K562 (cell line): ENCODE measurements at regions not wholly inside any gene's neighbourhood (a gene's known extent, or its start where the extent isn't known, plus 50 kb on each side); places are given as distances from the start of the nearest gene placed in this dataset.

Experiments used
- YY1 ChIP-seq, 3 experiments: IDR thresholded peaks; 2 replicates each; pipeline ENCODE4 v1.6.1; 2011; ENCODE audit warnings: low read length in 2 of 3, mild to moderate bottlenecking in 2 of 3, moderate library complexity in 2 of 3, borderline replicate concordance in 1 of 3, control low read depth in 1 of 3, low read depth in 1 of 3; ENCODE audit not compliant: insufficient read depth in 3 of 3, insufficient replicate concordance in 2 of 3, control insufficient read depth in 1 of 3, insufficient read length in 1 of 3; ENCODE audit errors: extremely low read depth in 1 of 3
- ZNF318 ChIP-seq, 2 experiments: fragments of 450-650 bp; IDR thresholded peaks; 2 replicates each; pipeline ENCODE4 v1.6.1; 2016; ENCODE audit warnings: mild to moderate bottlenecking in 2 of 2, borderline replicate concordance in 1 of 2, low read depth in 1 of 2, moderate library complexity in 1 of 2
- TF ChIP-seq, protein P1 (sequence below), 2 experiments: fragments of 450-650 bp; conservative IDR thresholded peaks; 2 replicates each; pipeline ENCODE4 v1.6.1; 2017; ENCODE audit warnings: mild to moderate bottlenecking in 2 of 2, moderate library complexity in 2 of 2

GRCh38 chr7:110003827-110004226 is 1087.1 kb upstream of the LRRN3 start (continued):
- TF ChIP-seq ZNF318 (IDR thresholded peaks at IDR 0.05; ENCODE audit: borderline replicate concordance in 1 of 2, low read depth in 1 of 2) (no peak), YY1 (IDR thresholded peaks at IDR 0.05; ENCODE audit: borderline replicate concordance in 1 of 3, control insufficient read depth in 1 of 3, extremely low read depth in 1 of 3, insufficient read depth in 3 of 3, insufficient read length in 1 of 3, insufficient replicate concordance in 2 of 3, low read depth in 1 of 3, low read length in 2 of 3) (no peak)
- TF ChIP-seq, protein P1, sequence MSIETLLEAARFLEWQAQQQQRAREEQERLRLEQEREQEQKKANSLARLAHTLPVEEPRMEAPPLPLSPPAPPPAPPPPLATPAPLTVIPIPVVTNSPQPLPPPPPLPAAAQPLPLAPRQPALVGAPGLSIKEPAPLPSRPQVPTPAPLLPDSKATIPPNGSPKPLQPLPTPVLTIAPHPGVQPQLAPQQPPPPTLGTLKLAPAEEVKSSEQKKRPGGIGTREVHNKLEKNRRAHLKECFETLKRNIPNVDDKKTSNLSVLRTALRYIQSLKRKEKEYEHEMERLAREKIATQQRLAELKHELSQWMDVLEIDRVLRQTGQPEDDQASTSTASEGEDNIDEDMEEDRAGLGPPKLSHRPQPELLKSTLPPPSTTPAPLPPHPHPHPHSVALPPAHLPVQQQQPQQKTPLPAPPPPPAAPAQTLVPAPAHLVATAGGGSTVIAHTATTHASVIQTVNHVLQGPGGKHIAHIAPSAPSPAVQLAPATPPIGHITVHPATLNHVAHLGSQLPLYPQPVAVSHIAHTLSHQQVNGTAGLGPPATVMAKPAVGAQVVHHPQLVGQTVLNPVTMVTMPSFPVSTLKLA (conservative IDR thresholded peaks at IDR 0.05): no peak
